ENCODE measurements at regions not wholly inside any gene's neighbourhood (a gene's known extent, or its start where the extent isn't known, plus 50 kb on each side); places are given as distances from the start of the nearest gene placed in this dataset.

GRCh38 chr4:122555216-122555615, 65.7 kb downstream of the IL21 start:
- DNase-seq (ENCODE audit: low spot score), result no peak

GRCh38 chr4:122553432-122553831, 67.4 kb downstream of the IL21 start:
- no peak for DNase-seq (ENCODE audit: low spot score)

GRCh38 chr4:122552898-122553297, 68.0 kb downstream of the IL21 start:
- DNase-seq (ENCODE audit: low spot score), result no peak

GRCh38 chr4:122548886-122549630, 71.8 kb downstream of the IL21 start:
- peak; percentile 28 for DNase-seq (ENCODE audit: low spot score)

GRCh38 chr4:122548452-122548851, 72.4 kb downstream of the IL21 start:
- DNase-seq (ENCODE audit: low spot score), result no peak

GRCh38 chr4:122542411-122543236, 78.2 kb downstream of the IL21 start:
- DNase-seq (ENCODE audit: low spot score), result no peak

- DNase-seq (ENCODE audit: low spot score), result no peak
Observed at GRCh38 chr4:122541996-122542395, 78.9 kb downstream of the IL21 start.

- DNase-seq (ENCODE audit: low spot score), result no peak
Observed at GRCh38 chr4:122540838-122541237, 80.0 kb downstream of the IL21 start.

- no peak for DNase-seq (ENCODE audit: low spot score)
Observed at GRCh38 chr4:122539861-122540465, 80.9 kb downstream of the IL21 start.

DNA sequence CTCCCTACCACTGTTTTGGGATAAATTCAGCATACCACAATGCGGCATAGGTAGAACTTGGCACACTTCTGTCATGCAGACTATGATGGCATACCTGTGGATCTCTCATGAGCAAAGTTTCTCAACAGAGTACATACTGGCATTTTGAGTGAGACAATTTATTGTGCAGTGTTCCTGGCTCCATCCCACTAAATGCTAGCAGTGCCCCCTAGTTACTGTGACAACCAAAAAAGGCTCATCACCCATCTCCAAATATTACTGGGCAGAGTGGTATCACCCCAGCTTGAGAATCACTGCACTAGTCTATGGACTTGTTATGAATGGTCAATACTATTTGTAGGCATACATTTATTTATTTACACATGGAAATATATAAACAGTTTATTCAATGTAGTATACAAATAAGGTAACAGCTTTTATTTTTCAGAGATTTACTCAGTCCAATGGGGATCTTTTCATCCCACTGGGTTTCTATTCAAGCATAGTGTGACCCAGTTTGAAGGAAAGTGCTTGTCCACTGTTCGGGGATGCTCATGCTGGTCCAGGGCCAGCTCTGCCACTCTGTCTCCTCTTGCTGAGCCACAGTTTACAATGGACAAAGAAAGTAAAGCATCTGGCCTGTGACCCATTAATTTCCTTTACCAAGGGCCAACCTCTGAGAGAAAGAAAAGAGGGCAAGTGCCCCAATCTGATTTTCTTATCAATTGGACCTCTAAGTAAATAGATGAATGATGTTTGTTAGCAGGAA, 81.0 kb upstream of the IL2 start:
- no peak for DNase-seq (ENCODE audit: low spot score)

- no peak for DNase-seq (ENCODE audit: low spot score)
Observed at GRCh38 chr4:122536001-122536400, 79.5 kb upstream of the IL2 start.

DNA sequence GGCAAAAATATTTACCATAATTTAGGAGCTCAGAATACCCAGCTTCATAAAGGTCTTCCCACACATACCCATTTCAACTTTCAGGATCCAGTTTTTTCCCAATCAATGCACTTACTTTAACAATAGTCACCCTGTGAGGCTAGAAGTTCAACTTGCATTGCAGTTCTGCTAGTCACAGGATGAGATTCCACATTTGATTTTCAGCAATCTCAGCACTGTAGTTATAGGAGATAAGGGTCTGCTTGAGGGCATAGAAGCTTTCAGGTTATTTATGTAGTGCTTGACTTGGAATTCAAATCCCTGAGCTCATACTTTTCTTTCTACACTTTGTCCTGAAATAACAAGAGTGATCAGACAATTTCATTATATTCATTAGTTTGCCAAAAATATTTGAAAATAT, 78.3 kb upstream of the IL2 start:
- DNase-seq (ENCODE audit: low spot score), result no peak

DNA sequence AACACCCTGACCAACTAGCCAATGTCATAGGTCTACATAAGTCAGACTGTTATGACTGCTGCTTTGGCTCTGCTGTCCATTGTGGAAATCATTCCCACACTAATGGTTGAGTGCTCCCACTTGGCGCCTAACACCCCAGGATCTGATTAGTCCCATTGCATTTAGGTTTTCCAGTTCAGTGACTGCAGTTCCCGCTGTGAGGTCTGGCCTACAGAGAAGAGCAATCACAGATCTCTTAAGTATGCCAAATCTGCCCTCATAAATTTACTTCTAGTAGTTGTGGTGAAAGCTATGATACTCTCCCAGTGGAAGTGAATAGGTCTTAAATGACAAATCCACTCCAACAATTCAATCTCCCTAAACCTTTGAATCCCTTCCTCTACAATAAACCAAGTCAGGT, 77.3 kb upstream of the IL2 start:
- DNase-seq (ENCODE audit: low spot score), result no peak

DNA sequence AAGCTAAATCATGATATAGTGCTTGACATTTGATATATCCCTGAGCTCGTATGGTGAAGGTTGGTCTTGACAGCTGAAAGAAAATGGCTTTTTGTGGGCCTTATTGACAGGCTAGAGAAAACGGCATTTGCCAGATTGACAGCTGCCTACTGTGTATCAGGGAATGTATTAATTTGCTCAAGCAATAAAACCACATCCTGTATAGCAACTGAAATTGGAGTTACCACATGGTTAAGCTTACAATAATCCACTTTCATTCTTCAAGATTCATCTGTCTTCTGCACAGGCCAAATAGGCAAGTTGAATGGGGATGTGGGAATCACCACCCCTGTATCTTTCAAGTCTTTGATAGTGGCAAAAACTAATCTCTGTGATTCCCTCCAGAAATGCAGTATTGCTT, 76.2 kb upstream of the IL2 start:
- DNase-seq (ENCODE audit: low spot score), result no peak

- DNase-seq (ENCODE audit: low spot score), result no peak
Observed at GRCh38 chr4:122531514-122531913, 75.0 kb upstream of the IL2 start.

- DNase-seq (ENCODE audit: low spot score), result no peak
Observed at GRCh38 chr4:122531038-122531437, 74.5 kb upstream of the IL2 start.

DNA sequence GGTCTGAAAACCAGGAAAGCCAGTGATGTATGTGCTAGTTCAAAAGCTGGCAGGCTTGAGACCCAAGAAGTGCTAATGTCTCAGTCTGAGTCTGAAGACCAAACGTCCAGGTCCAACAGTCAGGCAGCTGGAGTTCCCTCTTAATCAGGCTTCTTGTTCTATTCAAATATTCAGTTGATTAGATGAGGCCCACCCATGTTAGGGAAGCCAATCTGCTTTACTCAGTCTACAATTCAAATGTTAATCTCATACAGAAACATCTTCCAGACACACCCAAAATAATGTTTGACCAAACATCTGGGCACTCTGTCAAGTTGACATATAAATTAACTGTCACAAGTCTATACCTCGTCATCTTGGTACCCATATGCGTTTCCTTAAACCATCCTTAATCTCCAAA, 72.4 kb upstream of the IL2 start:
- no peak for DNase-seq (ENCODE audit: low spot score)

GRCh38 chr4:122525865-122526264, 69.3 kb upstream of the IL2 start:
- DNase-seq (ENCODE audit: low spot score), result no peak

GRCh38 chr4:122524176-122524575, 67.7 kb upstream of the IL2 start:
- DNase-seq (ENCODE audit: low spot score), result no peak

DNA sequence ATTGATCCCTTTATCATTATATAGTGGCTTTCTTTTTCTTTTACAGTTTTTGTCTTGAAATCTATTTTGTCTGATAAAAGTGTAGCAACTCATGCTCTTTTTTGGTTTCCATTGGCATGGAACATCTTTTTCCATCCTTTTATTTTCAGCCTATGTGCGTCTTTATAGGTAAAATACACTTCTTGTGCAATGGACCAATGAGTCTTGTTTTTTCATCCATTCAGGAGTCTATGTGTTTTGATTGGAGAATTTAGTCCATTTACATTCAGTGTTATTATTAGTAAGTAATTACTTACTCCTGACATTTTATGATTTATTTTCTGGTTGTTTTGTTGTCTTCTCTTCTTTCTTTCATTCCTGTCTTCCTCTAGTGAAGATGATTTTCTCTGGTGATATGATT, 66.4 kb upstream of the IL2 start:
- no peak for DNase-seq (ENCODE audit: low spot score)

- no peak for DNase-seq (ENCODE audit: low spot score)
Observed at GRCh38 chr4:122517345-122517744, 60.8 kb upstream of the IL2 start.

DNA sequence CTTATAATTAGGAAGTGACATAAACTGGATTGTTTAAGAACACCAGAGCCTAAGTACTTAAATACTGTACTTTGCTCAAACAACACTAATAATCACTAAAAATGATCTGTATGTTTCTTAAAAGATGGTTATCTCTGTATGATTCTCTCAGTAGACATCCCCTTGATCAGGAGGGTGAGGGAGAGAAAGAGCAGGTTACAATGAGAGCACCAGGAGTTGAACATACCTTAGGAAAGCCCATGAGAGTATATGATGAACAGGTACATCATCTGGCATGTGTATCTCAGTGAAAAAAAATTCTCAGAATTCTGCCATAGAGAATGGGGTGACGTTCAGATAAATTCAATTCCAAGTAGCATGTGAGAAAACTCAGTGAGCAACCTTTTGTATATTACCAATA, 59.9 kb upstream of the IL2 start:
- DNase-seq (ENCODE audit: low spot score), result no peak
